ENCODE measurements at regions not wholly inside any gene's neighbourhood (a gene's known extent, or its start where the extent isn't known, plus 50 kb on each side); places are given as distances from the start of the nearest gene placed in this dataset.
A peak's percentile ranks its signal among the peaks of the same experiment; 100 is the strongest.

DNA sequence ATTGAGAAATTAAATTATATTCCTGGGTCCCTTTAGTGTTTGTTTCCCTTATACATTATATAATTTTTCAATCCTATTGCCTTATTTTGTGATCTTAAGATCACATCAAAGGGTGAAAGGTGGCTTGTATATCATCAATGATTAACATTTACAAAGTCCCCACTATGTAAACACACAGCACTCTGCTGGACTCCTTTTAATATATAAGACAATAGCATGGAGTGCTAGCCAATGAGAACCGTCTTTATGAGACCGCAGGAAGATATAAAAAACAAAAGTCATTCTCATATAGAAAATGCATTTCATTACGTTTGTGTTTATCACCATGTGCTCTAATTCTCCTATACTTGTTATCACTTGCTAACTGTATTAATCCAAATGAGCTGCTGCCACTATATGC lies 108.5 kb downstream of the HOXA1 start:
- no peaks in the 10 kb centered on the region for H4K20me1 ChIP-seq (ENCODE audit: insufficient read depth)
- intact Hi-C loops (cut with micrococcal nuclease) = no loop called here
- H3K4me2 ChIP-seq (ENCODE audit: low read length) = no peak overlapping the region
- POLR2A ChIA-PET = no interaction called here
- no TSS peak for BruUV-seq (replicated peaks)
- H3K9ac ChIP-seq (ENCODE audit: low read length) = no peak overlapping the region
- H3K9me2 ChIP-seq (ENCODE audit: insufficient read depth) = no peaks in the 10 kb centered on the region
- no peak for TF ChIP-seq TCF7L2 (IDR thresholded peaks at IDR 0.05; ENCODE audit: borderline replicate concordance, extremely low read depth, insufficient read depth, insufficient read length)
- no peak for TF ChIP-seq EZH2phosphoT487 (IDR thresholded peaks at IDR 0.05; ENCODE audit: borderline replicate concordance)
- TF ChIP-seq MAX (IDR thresholded peaks at IDR 0.05) = no peak
- H3K79me2 ChIP-seq (ENCODE audit: insufficient read depth, low read length) = no peaks in the 10 kb centered on the region
- CTCF ChIA-PET = no interaction called here
- H2AFZ ChIP-seq (ENCODE audit: low read depth, low read length, poor library complexity, severe bottlenecking) = peak overlapping the region; percentile 7
- no peak overlapping the region for H3K27ac ChIP-seq (ENCODE audit: low read depth, low read length)
- DNase-seq (ENCODE audit: low read depth, low spot score) (no peak), ATAC-seq (no peak)
- no peaks in the 10 kb centered on the region for H3K36me3 ChIP-seq (ENCODE audit: control insufficient read depth in 1 of 2, insufficient read depth in 2 of 2, low read length in 2 of 2)
- H3K9me3 ChIP-seq (ENCODE audit: control insufficient read depth in 1 of 2, insufficient read depth in 1 of 2, low read depth in 1 of 2, low read length in 2 of 2) = no peaks in the 10 kb centered on the region
- RAD21 ChIA-PET (ENCODE audit: low non-redundant PET in 1 of 2, low total read pairs in 2 of 2, uncharacterized antibody in 2 of 2, unreplicated experiment in 2 of 2) = no interaction called here
- H3K4me1 ChIP-seq (ENCODE audit: control insufficient read depth in 1 of 2, insufficient read depth in 2 of 2, low read length in 2 of 2) = no peaks in the 10 kb centered on the region
- H3K27me3 ChIP-seq (ENCODE audit: insufficient read depth, low read length) = no peaks in the 10 kb centered on the region
- H3K4me3 ChIP-seq (replicated peaks in 1 of 2; ENCODE audit: low read depth in 1 of 2, low read length in 2 of 2) = no peak overlapping the region

DNA sequence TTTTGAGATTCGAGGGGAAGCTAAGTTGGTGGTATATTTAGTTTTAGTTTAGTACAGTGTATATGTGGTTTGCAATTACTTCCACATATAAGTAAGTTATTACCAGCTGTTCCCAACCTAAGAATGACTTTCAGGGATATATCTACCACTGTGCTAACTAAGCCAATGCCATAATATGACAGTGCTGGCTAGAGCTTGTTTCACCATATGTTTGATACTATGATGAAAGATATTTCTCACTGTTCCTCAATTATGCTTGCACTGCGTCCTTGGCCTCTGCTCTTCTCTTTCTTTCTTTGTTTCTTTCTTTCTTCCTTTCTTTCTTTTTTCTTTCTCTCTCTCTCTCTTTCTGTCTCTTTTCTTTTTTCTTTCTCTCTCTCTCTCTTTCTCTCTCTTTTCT lies 113.8 kb upstream of the SKAP2 start:
- Histone ChIP-seq H3K27ac (ENCODE audit: low read depth, low read length) (no peak overlapping the region), H3K4me2 (ENCODE audit: low read length) (no peak overlapping the region), H2AFZ (ENCODE audit: low read depth, low read length, poor library complexity, severe bottlenecking) (no peak overlapping the region), H3K9me3 (ENCODE audit: control insufficient read depth in 1 of 2, insufficient read depth in 1 of 2, low read depth in 1 of 2, low read length in 2 of 2) (no peaks in the 10 kb centered on the region), H3K4me3 (replicated peaks in 1 of 2; ENCODE audit: low read depth in 1 of 2, low read length in 2 of 2) (no peak overlapping the region), H3K79me2 (ENCODE audit: insufficient read depth, low read length) (no peaks in the 10 kb centered on the region), H4K20me1 (ENCODE audit: insufficient read depth) (no peaks in the 10 kb centered on the region), H3K27me3 (ENCODE audit: insufficient read depth, low read length) (no peaks in the 10 kb centered on the region), H3K4me1 (ENCODE audit: control insufficient read depth in 1 of 2, insufficient read depth in 2 of 2, low read length in 2 of 2) (no peaks in the 10 kb centered on the region), H3K36me3 (ENCODE audit: control insufficient read depth in 1 of 2, insufficient read depth in 2 of 2, low read length in 2 of 2) (no peaks in the 10 kb centered on the region), H3K9ac (ENCODE audit: low read length) (no peak overlapping the region), H3K9me2 (ENCODE audit: insufficient read depth) (no peaks in the 10 kb centered on the region)
- ATAC-seq = no peak
- TF ChIP-seq JUND (IDR thresholded peaks at IDR 0.05) (no peak), SRF (IDR thresholded peaks at IDR 0.05; ENCODE audit: low read depth) (no peak), RAD21 (IDR thresholded peaks at IDR 0.05; ENCODE audit: low read depth) (no peak), SIN3A (IDR thresholded peaks at IDR 0.05; ENCODE audit: low read depth) (no peak)
- CTCF ChIA-PET = no interaction called here
- POLR2A ChIA-PET = no interaction called here
- DNase-seq (ENCODE audit: low read depth, low spot score) = no peak
- intact Hi-C loops (cut with micrococcal nuclease) = no loop called here
- RAD21 ChIA-PET (ENCODE audit: low non-redundant PET in 1 of 2, low total read pairs in 2 of 2, uncharacterized antibody in 2 of 2, unreplicated experiment in 2 of 2) = no interaction called here
- no TSS peak for BruUV-seq (replicated peaks)

Data from HCT116 (cell line).